ENCODE measurements at regions not wholly inside any gene's neighbourhood (a gene's known extent, or its start where the extent isn't known, plus 50 kb on each side); places are given as distances from the start of the nearest gene placed in this dataset.

DNA sequence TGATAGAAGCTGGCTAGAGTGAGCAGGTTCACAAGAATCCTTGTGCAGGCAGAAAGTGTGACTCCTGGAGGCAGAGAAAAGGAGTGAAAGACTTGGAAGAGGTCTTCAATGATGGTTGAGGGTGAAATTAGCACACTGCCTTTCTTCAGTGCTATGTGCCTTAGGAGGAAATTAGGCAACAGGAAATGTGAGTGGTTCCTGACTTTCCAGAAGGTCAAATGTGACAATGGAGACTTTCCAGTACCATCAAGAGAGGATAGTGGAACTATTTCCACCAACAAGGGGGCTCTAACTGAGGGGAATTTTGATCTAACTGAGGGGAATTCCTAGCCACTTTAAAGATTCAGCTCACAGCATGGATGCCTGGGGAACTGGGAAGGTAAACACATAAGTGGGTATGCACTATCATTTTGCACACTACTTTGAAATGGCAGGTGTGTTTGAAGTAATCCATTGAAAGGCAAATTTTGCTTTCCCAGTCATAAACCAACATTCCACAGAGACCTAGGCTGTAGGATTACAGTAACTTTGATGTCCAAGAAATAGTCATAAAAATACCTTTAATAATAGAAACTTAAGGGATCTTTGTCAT is 90.0 kb downstream of the PERP start:
- TF ChIP-seq, protein P1, sequence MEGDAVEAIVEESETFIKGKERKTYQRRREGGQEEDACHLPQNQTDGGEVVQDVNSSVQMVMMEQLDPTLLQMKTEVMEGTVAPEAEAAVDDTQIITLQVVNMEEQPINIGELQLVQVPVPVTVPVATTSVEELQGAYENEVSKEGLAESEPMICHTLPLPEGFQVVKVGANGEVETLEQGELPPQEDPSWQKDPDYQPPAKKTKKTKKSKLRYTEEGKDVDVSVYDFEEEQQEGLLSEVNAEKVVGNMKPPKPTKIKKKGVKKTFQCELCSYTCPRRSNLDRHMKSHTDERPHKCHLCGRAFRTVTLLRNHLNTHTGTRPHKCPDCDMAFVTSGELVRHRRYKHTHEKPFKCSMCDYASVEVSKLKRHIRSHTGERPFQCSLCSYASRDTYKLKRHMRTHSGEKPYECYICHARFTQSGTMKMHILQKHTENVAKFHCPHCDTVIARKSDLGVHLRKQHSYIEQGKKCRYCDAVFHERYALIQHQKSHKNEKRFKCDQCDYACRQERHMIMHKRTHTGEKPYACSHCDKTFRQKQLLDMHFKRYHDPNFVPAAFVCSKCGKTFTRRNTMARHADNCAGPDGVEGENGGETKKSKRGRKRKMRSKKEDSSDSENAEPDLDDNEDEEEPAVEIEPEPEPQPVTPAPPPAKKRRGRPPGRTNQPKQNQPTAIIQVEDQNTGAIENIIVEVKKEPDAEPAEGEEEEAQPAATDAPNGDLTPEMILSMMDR (IDR thresholded peaks at IDR 0.05), result no peak
- Histone ChIP-seq H3K9ac (no peak overlapping the region), H3K36me3 (ENCODE audit: control insufficient read depth, insufficient read depth, low read length) (no peaks in the 10 kb centered on the region), H3K27ac (no peak overlapping the region), H3K9me3 (ENCODE audit: control insufficient read depth, low read length) (no peaks in the 10 kb centered on the region), H3K27me3 (ENCODE audit: control insufficient read depth, insufficient read depth, low read length) (no peaks in the 10 kb centered on the region), H3K4me2 (ENCODE audit: low read length) (no peak overlapping the region), H2AFZ (no peak overlapping the region), H3K4me3 (ENCODE audit: low read depth, low read length) (no peak overlapping the region), H3K4me1 (no peaks in the 10 kb centered on the region), H3K79me2 (no peaks in the 10 kb centered on the region)

DNA sequence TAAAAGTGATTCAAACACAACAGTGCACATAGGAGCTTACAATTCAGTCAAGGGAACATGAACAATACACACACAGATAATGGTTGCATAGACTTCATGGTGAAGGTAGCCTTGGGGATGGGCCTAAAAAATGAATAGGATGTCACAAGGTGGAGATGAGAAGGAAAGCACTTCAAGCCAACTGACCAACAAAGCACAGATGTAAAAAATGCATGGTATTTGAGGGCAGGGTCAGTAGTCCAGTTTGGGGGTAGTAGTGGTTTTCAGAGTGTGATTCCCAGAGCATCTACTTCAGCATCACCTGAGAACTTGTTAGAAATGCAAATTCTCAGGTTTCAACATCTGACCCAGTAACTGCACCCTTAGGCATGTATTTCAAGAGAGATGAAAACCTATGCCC is 88.9 kb downstream of the PERP start:
- no peak overlapping the region for H3K9ac ChIP-seq
- H3K4me3 ChIP-seq (ENCODE audit: low read depth, low read length), result no peak overlapping the region
- H3K4me1 ChIP-seq, result no peaks in the 10 kb centered on the region
- no peaks in the 10 kb centered on the region for H3K79me2 ChIP-seq
- TF ChIP-seq, protein P1 (IDR thresholded peaks at IDR 0.05), result no peak
- no peaks in the 10 kb centered on the region for H3K9me3 ChIP-seq (ENCODE audit: control insufficient read depth, low read length)
- no peak overlapping the region for H3K27ac ChIP-seq
- H3K27me3 ChIP-seq (ENCODE audit: control insufficient read depth, insufficient read depth, low read length), result no peaks in the 10 kb centered on the region
- H3K4me2 ChIP-seq (ENCODE audit: low read length), result no peak overlapping the region
- no peak overlapping the region for H2AFZ ChIP-seq
- H3K36me3 ChIP-seq (ENCODE audit: control insufficient read depth, insufficient read depth, low read length), result no peaks in the 10 kb centered on the region

DNA sequence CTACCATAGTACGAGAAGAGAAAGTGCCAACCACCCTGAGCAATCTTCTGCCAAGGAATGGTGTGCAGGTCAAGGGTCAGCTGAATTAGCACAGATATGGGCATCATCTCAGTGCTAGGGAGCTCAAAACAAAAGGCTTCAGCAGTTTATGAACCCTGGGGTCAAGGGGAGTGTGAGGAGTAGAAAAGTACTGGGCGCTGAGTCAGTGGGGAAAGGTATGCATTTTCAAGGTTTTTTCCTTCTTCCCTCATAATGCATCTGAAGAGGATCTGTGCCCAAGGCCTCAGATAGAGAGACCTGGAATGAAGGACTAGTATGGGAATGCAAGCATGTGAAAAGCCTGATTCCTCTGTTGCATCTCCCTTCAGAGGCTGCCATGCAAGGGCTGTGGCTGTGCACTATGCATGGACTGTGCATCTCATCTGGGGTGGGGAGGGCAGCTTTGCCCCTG is 81.7 kb downstream of the PERP start:
- Histone ChIP-seq H2AFZ (no peak overlapping the region), H3K4me3 (ENCODE audit: low read depth, low read length) (no peak overlapping the region), H3K9ac (no peak overlapping the region), H3K4me1 (no peaks in the 10 kb centered on the region), H3K79me2 (no peaks in the 10 kb centered on the region), H3K4me2 (ENCODE audit: low read length) (no peak overlapping the region), H3K9me3 (ENCODE audit: control insufficient read depth, low read length) (no peaks in the 10 kb centered on the region), H3K36me3 (ENCODE audit: control insufficient read depth, insufficient read depth, low read length) (no peaks in the 10 kb centered on the region), H3K27me3 (ENCODE audit: control insufficient read depth, insufficient read depth, low read length) (no peaks in the 10 kb centered on the region), H3K27ac (no peak overlapping the region)
- TF ChIP-seq, protein P1 (IDR thresholded peaks at IDR 0.05), result no peak

DNA sequence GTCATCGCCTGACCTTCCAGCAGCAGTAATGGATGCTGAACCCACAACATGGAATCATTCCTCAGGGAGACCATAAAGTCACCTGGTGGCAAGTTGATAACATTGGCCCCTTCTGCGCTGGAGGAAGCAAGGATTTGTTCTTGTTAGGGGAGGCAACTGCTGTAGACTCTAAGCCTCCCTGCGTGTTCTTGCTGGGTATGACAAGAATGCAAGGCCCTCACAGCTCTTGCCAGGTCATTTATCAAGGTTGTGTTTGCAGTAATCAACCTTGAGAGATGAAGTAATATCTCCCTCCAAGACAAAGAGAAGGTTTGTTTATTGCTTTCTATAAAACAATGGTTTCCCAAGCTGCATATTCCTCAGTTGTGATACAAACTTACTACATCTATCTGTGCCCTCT is 80.9 kb downstream of the PERP start:
- no peaks in the 10 kb centered on the region for H3K9me3 ChIP-seq (ENCODE audit: control insufficient read depth, low read length)

More for the DNA sequence above, 80.9 kb downstream of the PERP start:
- no peak overlapping the region for H3K9ac ChIP-seq
- no peaks in the 10 kb centered on the region for H3K4me1 ChIP-seq
- no peaks in the 10 kb centered on the region for H3K36me3 ChIP-seq (ENCODE audit: control insufficient read depth, insufficient read depth, low read length)
- no peak overlapping the region for H2AFZ ChIP-seq
- H3K27me3 ChIP-seq (ENCODE audit: control insufficient read depth, insufficient read depth, low read length), result no peaks in the 10 kb centered on the region
- TF ChIP-seq, protein P1 (IDR thresholded peaks at IDR 0.05), result no peak
- no peak overlapping the region for H3K4me2 ChIP-seq (ENCODE audit: low read length)
- H3K27ac ChIP-seq, result no peak overlapping the region
- H3K79me2 ChIP-seq, result no peaks in the 10 kb centered on the region
- no peak overlapping the region for H3K4me3 ChIP-seq (ENCODE audit: low read depth, low read length)

Measured in parathyroid adenoma (tissue), 2 donors.